GM18498 (cell line): ENCODE measurements at regions not wholly inside any gene's neighbourhood (a gene's known extent, or its start where the extent isn't known, plus 50 kb on each side); places are given as distances from the start of the nearest gene placed in this dataset.

Experiments
- ATAC-seq: cut with Tn5 transposase; IDR thresholded peaks from one replicate; pipeline ENCODE4 v1.9.1; 2021; ENCODE audit warnings: mild to moderate bottlenecking, moderate library complexity; ENCODE audit not compliant: unreplicated experiment

DNA sequence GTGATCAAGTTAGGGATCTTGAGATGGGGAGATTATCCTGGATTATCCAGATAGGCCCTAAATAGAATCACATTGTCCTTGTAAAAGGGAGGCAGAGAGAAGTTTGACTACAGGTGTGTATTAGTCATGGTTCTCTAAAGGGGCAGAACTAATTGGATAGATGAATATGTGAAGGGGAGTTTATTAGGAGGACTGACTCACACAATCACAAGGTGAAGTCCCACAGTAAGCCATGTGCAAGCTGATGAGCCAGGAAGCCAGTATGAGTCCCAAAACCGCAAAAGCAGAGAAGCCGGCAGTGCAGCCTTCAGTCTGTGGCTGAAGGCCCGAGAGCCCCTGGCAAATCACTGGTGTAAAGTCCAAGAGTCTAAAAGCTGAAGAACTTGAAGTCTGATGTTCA lies 275.8 kb downstream of the KCNS3 start:
- ATAC-seq = no peak

DNA sequence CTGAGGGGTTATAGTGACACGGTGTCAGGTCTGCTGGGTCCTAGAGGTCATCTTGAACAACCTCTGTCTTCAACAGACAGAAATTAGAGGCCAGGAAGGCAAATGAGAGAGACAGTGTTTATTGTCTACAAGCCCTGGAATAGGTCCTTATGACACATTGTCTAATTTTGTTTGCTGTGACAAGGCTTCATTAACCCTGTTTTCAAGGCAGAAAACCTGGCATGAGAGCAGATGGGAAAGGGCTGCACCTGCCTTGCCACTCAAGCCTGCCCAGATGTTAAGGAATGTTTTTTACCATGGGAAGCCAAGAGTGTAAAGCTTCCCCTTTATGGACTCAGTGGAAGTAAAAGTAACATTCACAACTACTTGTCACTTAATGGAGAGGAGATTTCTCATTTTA lies 275.3 kb downstream of the KCNS3 start:
- ATAC-seq = no peak

DNA sequence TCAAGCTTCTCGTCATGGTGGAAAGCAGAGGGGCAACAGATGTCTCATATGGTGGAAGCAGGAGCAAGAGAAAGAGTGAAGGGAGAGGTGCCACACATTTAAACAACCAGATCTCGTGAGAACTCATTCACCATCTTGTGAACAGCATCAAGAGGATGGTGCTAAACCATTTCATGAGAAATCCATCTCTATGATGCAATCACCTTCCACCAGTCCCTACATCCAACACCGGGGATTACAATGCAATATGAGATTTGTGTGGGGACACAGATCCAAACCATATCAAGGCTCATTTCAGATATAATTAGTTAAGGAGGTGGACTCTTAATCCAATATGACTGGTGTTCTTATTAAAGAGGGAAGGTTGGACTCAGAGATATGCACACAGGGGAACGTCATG lies 272.8 kb downstream of the KCNS3 start:
- no peak for ATAC-seq

DNA sequence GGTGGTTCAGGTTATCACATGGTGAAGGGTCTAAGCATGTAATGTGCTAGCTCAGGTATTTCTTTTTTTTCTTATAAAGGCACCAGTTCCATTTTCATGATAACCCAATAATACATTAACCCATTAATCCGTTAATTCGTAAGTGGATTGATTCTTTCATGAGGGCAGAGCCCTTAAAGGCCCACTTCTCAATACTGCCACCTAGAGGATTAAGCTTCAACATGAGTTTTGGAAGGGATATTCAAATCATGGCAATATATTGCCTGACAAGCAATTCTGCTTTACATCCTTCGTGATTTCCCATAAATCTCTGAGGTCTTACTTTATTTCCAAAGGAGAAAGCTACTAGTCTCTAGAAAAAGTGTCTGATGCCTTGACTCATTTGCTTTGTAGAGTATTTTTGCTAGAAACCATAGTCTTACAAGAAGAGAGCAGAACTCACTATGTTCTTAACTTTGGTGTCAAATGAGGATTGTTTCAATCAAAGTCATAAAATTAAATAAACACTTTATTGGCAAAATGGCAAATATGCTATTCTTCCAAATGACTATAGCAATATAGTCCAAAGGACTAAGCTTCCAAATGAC lies 271.3 kb downstream of the KCNS3 start:
- peak; percentile 74 for ATAC-seq

DNA sequence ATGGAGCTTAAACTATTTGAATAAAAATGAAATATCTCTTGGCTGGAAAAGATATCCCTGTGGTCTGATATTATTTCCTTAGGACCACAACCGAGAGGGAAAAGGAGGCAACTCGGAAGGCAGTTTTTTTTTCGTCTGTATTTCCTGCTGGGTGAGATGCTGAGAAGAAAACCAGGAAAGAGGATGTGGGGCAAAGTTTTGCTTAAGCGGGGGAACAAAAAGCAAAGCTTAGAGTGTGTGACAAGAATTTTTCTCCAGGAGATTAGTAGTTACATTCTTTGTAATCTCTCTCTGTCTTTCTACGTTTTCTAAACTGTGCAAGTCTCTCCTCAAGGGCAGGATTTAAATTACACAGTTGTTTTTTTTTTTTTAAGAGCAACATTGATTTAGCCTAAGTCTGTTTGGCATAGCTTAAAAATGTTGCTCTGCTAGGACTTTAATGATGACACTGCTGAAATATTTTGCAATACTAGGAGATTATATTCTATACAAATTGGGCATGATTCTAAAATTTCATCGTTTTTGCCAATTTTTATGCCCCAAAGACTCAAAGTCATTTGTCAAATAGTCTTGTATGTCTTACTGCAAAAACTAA lies 258.5 kb downstream of the KCNS3 start:
- ATAC-seq = no peak

DNA sequence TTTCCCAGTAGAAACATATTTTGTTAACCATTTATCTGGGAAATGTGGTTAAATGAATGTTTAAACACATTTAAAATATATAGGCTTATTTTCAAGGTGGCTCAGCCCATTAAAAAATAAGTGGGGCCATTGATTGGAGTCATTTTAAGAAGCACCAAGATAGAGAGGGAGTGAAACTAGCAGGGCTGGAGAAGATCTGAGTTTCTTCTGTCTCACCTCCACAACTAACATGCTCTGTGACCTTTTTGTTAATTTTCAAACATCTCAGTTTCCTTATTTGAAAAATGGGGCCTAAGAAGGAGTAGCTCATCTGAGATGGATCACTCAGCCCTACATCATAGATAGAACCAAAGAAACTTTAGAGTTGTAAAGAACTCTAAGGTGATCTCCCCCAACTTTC lies 254.8 kb downstream of the KCNS3 start:
- ATAC-seq = no peak

DNA sequence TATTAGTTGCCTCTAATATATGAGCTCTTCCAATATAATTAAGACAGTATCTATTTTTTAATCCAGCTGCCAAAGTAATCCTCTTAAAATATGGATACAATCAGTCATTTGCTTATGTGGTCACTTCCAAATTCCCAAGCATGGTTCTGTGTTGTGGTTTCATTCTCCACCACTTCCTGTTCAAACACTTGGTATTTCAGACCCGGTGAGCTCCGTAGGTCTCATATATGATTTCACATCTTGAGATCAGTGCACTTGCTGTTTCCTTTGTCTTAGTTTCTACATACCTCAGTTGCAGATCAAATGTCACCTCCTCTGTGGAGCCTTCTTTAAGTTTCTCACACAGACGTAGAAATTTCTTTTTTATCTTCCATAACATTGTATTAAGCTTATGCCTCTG lies 254.2 kb downstream of the KCNS3 start:
- ATAC-seq = peak; percentile 60

DNA sequence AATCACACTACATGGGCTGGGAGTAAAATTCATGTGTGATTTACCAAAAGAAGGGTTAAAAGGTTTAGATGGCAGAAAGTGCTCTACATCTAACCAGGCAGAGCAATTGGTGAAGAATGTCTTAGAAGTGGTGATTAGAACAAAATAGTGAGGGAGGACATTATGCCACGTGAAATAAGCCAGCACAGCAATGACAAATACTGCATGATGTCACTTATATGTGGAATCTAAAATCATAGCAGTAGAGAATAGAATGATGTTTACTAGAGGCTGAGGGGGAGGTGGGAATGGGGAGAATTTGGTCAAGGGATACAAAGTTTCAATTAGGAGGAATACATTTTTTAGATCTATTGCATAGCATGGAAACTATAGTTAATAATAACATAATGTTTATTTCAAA lies 253.3 kb downstream of the KCNS3 start:
- ATAC-seq = no peak

DNA sequence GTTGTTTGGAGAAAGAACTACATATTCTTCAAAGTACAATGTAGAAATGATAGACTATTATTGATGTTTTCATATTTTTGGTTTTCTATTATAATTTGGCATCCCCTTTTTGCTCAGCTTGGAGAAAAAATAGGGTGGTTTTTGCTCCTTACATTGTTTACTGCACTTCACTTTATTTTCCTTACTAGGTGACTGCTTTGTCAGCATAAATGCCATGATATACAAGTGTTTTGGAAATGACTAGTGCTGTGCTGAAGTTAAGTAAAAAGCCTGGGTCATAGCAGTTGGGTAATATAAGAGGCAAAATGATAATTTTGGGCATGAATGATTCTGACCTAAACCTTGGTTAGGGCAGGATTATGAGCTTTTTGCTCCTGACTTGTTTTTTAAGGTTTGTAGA lies 250.9 kb downstream of the KCNS3 start:
- no peak for ATAC-seq

DNA sequence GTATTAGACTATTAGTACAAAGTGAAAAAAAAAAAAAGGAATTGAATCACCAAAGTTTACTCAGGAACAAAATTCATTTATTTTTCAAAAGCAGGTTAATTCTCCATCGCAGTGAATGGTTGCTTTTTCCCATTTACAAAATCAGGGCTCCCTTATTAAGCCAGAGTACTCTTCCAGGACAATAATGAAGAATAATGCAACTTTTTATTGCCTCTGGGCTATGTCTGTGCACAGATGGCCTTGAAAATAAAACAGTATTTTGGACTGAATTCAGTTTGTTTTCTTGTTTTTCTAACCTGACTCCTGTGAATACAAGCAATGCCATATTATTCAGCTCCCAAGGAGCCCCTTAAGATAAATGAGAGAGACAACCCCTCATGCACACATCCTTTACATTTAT lies 246.8 kb downstream of the KCNS3 start:
- ATAC-seq = peak; percentile 17

DNA sequence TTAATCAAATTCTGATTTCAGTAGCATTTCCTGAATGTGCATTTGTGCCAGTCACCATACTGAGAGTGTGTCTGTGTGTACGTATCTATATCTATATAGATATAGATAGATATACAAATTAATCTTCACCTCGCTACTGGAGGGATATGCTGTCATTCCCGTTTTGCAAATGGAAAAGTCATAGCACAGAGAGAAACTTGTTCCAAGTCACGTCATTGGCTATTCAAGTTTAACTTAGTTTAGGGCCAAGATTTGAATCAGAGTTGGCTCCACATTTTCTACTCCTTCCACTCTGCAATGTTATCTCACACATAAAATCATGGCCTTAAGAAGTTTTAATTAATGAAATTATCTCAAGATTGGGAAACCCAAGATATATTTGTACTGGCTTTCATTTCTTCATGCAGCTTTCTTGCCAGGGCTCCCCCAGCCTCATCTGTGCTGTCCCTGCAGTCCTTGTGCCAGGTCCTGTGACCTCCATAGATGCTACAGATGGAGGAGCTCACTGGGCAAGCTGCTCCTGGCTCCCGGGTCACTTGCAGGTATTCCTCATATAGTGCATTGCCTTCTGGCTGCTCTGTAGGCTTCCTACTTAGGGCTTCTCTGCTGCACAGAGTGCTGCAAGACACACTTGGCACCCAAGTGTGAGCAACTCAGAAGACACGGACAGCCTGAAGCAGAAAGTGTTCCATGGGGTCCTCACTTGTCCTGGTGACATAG lies 245.8 kb downstream of the KCNS3 start:
- ATAC-seq = no peak

DNA sequence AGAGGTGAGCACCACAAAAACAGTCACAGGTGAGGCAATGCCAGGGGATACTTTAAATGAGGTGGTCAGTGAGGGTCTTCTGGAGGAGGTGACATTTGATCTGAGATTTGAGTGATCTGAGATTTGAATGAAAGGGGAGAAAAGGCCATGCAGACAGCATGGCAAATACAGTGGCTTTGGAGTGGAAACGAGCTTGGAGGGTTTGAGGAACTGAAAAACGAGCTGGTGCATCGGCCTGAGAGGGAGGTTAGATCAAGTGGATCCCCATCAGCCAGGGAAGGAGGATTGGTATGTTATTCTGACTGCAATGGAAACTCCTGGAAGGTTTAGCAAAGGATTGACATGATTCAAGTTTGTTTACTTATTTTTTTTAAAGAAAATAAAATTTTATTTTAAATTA lies 245.1 kb downstream of the KCNS3 start:
- peak; percentile 75 for ATAC-seq

DNA sequence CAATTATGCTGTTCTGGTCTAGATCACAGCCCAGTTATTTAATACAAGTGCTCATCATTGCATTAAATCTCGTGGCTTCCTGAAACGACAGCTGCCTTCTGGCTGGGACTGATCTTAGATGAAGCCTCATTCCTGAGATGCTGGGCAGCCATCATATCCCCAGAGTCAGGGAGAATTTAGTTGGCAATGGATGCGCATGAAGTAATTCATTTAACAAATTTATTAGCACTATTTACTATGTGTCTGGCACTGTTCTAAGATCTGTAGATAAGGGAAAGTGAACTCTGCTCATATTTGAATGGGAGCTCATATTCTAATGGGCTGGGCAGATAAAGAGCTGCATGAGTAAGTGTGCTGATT lies 244.7 kb downstream of the KCNS3 start:
- peak; percentile 21 for ATAC-seq

DNA sequence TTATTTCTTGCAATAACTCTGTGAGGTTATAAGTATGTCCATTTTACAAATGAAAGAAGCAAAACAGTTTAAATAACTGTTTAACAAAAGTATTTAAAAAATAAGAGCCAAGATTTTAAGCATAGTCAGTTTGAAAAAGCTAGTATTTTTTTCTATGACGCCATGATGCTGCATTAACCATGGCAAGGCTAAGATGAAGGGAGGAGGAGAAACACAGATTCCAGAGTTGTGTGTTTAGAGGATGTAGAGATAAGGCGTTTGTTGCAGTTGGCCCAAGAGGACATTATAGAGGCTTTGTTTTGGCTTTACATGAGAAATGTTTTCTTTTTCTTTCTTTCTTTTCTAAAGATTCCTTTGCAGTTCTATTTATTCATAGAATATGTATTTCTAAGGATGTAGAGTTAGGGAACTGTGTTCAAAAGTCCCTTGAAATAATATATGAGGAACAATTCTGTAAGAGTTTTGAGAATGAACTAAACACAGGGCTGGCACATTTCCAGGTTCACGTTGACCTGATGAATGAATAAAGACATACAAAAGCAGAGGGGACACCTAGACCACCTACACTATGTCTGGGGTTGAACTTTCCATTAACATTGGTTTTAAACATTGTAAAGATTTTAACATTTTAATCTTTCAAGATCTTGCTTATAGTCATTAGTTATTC lies 244.2 kb downstream of the KCNS3 start:
- no peak for ATAC-seq

DNA sequence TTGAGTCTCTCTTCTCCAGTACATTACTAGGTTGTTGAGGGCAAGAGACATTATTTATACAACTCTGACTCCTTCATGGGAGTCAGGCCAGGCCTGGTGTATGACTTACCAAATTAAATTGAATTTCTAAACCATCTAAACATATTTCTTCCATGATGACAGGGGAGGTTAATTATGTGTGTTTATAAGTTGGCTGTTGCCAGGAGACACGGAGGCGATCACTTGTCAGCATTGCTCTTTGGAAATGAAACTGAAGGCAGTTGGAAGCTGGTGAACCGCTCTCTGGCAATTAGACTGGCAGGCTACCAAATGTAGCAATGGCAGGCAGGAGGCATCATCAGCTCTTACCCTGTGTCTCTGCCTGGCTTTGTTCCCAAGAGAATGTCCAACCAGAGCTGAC lies 241.4 kb downstream of the KCNS3 start:
- no peak for ATAC-seq

DNA sequence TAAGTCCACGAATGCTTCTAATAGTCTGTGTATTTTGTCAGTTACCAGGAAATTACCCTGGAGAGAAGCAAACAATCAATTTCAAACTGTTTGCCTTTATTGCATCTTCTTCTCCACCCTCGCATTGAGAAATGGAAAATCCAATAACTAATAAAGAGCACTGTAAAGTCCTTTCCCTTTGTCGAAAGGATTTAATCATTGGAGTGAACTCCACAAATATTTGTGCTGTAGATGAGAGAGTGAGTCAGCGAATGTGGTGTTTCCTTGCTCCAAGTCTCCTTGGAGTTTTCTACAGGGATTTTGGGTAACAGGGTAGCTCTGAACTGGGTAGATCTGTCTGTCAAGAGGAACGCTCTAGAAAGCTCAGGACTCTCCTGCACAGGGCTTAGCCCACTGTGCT lies 240.2 kb downstream of the KCNS3 start:
- ATAC-seq = no peak

DNA sequence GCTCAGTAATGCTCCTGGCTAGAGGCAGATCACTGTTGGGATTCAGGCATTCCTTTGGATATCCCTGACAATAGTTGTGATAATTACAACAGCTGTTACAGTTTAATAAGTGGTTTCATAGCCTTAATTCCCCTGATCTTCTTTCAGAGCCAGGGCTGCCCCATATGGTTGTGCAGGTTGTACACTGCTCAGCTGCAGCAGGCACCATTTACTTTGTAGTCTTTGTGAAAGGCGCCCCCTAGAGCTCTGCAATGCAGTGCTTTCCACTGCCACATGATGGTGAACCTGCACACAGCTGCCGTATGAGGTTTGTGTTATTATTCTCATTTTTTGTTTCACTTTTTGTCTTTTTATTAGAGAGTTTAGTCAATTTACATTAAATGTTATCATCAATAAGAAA lies 239.1 kb downstream of the KCNS3 start:
- peak; percentile 95 for ATAC-seq

DNA sequence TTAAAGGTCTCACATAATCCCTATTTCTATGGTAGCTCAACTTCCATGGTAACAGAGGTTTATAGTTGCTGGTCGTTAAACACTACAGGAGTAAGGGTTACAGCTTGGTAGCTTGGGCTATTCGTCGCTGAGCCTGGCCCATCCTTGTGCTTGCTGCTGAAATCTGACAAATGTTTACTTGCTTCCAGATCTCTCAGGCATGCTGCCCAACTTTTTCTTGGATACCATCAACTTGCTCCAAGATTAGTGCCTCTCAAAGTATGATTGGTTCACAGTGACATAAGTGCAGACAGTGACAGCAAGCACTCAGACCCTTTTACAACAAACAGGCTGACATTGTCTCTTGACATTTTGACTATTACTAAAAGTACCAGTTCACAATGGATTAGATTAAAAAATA lies 231.8 kb downstream of the KCNS3 start:
- no peak for ATAC-seq

DNA sequence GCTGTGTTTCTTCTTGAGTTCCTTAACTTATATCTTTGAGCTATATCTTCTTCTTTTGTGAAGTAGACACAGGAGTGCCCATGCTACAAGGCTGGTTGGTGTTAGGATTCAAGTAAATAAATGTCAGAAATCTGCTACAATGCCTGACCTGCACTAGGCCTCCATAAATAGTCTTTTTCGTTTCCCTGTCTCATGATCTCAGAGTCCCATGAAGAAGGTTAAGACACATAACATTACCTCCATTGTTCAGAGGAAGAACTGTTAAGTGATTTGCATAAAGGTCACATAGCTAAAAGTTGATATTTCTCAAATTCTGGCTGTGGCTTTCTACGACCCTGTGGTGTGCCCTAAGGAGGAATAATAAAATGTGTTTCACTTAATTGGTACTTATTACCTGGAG lies 228.4 kb downstream of the KCNS3 start:
- ATAC-seq = no peak

DNA sequence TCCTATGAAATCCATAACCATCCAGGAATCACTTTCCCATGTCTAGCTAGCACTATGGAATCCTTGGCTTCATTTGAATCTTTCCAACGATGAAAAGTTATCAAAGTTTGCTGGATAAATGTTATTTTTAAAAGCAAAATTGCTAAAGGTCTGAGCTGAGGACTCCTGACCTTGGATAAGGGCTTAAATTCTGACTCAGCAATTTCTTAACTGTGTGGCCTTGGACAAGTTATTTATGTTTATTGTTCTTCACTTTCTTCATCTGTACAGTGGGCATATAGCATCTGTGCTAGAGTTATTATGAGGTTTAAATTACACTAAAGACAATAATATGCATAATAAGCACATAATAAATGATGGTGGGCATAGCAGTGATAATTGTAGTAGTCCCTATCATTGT lies 227.5 kb downstream of the KCNS3 start:
- ATAC-seq = no peak

DNA sequence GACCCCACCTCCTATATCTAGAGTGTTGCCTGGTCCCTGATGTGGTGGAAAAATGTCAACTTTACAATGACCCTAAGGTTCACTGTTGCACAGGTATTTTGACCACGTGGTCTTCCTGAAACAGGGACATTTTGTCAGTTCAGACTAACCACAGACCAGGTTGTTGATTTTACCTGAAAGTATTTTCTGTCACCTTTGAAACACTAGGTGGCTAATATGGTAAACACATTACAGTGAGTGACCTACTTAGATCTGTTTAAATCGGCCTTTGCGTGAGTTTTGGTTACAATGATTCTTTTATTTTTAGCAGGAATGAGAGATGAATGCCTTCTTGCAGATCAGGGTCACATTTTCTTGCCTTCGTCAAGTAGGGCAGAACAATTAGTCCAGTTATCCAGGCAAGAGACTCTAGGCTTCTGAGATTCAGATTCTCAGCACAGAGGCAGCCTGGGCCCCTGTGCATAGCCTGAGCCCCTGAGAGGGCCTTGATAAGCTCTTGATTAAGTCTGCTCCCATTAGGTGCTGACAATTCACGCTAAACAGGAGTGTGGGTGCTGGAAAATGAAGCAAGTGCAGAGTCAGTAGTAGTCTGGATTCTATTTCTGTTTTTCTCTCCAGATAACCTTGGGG lies 226.2 kb downstream of the KCNS3 start:
- no peak for ATAC-seq
